GM19467 (cell line): ENCODE measurements at regions not wholly inside any gene's neighbourhood (a gene's known extent, or its start where the extent isn't known, plus 50 kb on each side); places are given as distances from the start of the nearest gene placed in this dataset.
"Not testable (repeated sequence)": the region's sequence is repeated elsewhere in the genome, so short reads cannot be mapped to it uniquely, and the experiment has no call there.

Source experiments
- ATAC-seq: cut with Tn5 transposase; IDR thresholded peaks from one replicate; pipeline ENCODE4 v1.9.1; 2021; ENCODE audit warnings: mild to moderate bottlenecking, moderate library complexity; ENCODE audit not compliant: unreplicated experiment

DNA sequence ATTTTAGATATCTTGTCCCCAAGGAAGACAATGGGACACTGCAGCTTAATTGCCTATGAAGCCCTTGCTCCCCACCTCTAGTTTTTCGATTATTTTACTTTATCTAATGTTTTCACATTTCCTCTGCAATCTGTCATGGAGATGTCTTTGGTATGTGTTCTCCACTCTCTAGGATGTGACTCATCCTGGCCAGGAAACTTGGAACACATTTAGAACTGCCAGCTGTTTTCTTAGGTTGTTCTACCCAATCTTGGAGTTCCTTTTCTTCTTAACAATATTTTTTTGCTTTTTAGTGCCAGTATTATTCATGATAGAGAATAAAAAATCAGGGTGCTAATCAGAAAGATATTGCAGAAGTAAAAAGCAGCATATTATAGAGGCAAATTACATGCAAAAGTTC is 101.7 kb upstream of the CLEC14A start:
- no peak for ATAC-seq

DNA sequence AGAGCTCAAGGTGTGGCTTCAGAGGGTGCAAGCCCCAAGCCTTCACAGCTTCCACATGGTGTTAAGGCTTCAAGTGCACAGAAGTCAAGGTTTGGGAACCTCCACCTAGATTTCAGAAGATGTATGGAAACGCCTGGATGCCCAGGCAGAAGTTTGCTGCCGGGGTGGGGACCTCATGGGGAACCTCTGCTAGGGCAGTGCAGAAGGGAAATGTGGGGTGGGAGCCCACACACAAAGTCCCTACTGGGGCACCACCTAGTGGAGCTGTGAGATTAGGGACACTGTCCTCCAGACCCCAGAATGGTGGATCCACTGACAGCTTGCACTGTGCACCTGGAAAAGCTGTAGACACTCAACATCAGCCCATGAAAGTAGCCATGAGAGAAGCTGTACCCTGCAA is 99.6 kb upstream of the CLEC14A start:
- not testable (repeated sequence) for ATAC-seq

- ATAC-seq: no peak
These were observed 94.2 kb upstream of the CLEC14A start for GRCh38 chr14:38350102-38350501.

- ATAC-seq: no peak
These were observed 86.9 kb upstream of the CLEC14A start for GRCh38 chr14:38342803-38343202.

DNA sequence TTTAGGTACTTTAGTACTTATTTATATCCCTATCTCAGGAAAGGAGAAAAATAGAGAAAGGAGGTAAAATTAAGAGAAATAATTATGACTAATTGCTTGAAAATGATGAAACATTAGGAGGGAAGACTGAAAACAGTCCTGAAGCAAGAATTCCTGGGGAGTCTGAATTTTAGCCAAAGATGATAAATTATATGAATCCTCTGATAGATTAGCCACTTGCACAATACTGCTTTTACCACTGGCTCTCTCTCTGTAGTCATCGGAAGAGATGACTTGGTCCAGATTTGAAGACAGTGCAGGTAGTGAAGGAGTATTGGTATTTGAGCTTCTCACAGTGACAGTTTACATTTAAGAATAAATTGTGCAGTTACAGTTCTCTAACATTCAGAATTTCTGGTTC is 83.8 kb upstream of the CLEC14A start:
- no peak for ATAC-seq

DNA sequence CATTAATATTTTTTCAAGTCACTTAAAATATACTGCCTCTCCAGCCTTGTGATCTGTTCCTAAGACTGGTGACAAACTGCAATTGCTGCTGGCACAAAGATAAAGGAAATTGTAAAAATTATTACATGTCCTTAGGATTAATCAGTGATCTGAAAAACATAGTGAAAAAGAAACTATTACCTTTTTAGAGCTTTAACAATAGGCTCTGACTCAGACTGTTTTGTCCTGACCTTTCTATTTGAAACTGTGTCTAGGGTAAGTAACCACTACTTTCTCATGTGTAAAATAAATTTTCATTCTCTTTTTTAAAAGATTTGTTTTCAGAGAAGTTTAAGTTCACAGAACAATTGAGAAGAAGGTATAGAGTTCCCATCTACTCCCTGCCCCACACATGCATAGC is 80.4 kb upstream of the CLEC14A start:
- no peak for ATAC-seq

DNA sequence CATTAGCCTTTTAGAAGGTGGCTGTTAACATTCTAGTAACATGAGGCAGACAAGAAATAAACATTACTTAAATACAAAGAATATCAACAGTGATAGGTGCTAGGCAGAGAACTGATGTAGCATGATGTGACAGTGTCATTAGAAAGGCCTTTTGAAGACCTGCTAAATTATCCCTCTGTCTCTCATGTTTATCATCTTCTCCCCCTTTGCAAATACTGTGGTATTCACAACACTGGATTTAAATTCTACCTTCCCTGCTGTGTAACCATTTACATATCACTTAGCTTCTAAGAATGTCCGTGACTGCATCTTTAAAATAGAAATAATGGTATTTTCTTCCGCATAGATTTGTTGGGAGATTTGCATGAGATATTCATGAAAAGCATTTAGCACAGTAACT is 74.4 kb upstream of the CLEC14A start:
- ATAC-seq: no peak

DNA sequence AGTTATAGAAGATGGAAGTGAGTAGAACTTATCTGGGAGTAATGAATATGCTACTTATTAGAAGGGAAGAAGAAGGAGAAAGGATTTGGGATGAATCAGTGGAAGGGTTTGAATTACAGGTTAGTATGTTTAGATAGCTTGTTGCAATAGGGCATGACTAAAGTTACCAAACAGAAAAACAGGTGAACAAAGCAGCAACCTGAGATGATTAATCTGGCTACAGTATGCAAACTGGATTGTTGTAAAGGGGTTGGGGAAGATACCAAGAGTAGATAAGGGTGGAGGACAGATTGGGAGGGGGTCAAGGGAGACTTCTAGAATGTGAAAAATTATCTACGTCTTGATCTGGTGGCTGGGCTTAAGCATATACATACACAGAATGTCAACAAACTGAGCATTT is 73.4 kb upstream of the CLEC14A start:
- ATAC-seq: no peak

- ATAC-seq: no peak
These were observed 61.0 kb upstream of the CLEC14A start for GRCh38 chr14:38316922-38317321.

DNA sequence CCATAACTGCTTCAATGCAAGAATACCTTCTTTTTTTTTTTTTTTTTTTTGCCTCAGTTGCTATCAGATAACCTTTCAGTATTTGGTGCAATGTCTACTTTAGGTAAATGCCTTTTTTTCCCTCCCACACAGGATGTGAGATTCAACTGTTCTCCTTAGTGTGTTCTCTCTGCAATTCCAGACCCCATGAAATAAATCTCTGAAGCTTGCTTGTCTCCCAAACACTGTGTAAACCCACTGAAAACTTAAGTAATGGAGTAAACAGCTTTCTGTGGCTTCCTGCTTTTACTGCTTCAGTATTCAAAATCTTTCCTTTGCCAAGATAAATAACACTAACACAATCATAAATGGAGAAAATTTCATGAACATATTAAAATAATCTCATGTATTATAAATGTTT is 55.8 kb upstream of the CLEC14A start:
- no peak for ATAC-seq

GRCh38 chr14:38310420-38310995 is 54.6 kb upstream of the CLEC14A start:
- ATAC-seq: no peak

GRCh38 chr14:38309522-38310277 is 53.8 kb upstream of the CLEC14A start:
- no peak for ATAC-seq
